CD4-positive, alpha-beta T cell treated with Interleukin-15 for 1 hour (primary cell): ENCODE measurements at regions not wholly inside any gene's neighbourhood (a gene's known extent, or its start where the extent isn't known, plus 50 kb on each side); places are given as distances from the start of the nearest gene placed in this dataset.
"Not testable (repeated sequence)": the region's sequence is repeated elsewhere in the genome, so short reads cannot be mapped to it uniquely, and the experiment has no call there.

ENCODE experiments used
- DNase-seq: peaks from one replicate; pipeline ENCODE4 v3.0.0-alpha.2; 2020

DNA sequence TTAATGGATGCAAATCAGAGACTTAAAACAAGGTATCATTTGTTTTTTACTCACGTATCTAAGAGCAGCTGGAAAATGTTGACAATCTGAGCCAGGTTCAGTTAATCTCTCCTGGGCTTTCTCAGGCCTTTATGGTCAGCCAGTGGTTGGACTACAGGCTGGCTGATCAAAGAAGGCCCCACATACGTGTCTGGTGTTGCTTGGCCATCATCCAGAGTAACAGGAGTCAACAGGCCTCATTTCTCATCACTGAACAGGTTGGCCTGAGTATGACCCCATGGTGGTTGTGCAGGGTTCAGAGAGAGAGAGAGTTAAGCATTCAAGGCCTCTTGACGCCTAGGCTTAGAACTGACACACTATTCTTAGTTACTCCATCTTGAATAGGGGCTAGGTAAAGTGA lies 97.0 kb upstream of the VLDLR start:
- no peak for DNase-seq

DNA sequence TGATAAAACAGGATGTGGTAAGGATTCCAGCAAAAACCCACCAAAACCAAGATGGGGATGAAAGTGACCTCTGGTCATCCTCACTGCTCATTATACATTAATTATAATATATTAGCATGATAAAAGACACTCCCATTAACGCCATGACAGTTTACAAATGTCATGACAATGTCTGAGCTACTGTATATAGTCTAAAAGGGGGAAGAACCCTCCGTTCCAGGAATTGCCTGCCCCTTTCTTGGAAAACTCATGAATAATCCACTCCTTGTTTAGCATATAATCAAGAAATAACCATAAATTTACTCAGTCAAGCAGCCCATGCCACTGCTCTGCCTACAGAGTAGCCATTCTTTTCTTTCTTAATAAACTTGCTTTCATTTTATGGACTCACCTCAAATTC lies 96.4 kb upstream of the VLDLR start:
- no peak for DNase-seq

DNA sequence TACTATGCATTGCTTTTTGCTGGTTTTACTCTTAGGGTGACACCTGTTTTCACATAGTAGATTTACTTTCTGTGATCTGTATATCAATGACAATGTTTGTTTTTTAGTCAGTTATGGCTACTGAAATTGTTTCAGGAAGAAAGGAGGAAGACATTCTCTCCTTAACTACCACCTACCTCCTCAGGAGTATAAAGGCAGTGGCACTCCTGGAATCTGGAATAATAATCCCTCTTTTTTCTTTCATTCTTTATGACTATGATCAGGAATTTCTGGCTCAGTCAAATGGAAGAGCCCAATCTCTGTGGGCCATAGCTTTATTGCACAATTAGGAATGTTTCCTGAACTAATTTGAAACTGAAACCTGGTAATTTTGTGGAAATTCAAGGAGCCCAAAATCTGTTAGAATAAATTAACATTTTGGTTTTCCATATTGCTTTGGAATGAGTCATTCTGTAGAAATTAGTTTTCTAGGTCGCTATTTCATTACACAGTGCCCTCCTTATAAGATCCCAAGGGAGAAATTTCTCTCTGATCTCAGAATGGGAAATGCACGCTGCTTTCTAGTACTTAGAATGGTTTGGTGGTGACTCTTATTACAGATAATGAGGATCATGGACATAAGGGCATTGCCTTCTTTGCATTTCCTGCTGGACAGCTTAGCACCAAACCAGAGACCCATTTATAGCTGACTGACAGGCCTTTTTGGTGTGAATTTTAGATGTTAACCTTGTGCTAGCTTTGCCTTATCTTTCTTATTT lies 95.3 kb upstream of the VLDLR start:
- DNase-seq, result no peak

DNA sequence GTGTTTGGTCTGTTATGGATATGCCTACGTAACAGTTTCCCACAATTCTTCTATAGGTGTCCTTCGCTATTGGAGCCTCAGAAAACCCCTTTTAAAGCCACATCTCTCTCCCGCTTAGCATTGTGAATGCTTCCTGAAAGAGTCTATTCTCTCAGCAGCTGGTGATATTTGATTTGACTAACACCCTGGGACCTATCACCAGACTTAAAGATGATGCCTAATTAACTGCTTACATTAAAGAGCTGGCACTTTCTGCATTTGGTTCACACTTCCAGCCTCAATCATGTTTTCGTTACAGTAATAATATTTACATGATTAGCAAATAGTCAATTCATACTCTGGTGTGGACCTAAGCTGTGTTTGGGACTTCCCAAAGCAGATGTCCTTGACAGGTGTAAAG lies 90.1 kb upstream of the VLDLR start:
- no peak for DNase-seq

DNA sequence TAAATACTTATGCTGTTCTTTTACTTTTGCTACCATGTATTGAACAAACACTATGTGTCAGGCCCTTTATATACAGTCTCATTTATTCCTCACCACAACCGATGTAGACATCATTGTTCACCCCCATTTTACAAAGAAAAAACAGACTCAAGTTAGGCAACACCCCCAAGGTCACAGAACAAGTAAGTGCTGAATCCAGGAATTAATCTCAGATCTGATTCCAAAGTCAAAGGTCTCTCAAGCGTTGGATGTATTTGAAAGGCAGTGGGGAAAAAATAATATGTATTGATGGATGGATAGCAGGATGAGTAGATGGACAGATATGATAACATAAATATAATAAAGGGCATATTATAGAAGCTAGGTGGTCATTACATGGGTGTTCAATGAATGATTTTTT lies 85.1 kb upstream of the VLDLR start:
- no peak for DNase-seq

DNA sequence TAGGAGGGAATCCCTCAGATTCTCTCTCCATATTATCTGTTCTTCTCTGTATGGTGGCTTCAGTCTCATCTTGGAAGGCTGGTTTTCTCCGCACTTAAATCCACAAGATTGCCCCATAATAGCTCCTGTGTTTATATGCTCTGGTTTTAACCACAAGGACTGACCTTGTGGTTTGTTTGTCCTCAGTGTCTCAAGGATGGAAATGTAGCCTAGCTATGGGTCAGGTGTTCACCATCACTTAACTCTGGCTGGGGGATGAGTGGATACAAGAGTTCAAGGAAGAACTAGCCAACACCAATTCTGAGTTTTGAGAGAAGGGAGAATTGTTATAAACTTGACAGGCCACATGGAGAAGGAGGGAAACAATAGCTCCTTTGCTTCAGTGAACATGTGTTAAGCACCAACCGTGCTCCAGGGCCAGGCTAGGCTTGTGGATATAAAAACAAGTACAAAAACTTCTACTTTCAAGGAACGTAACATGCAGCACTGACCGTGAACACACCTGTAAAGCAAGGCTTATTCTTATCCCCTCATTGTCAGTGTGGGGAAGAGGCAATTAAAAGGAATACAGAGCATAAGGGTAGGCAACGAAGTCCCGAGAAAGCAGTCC lies 75.6 kb upstream of the VLDLR start:
- no peak for DNase-seq

DNA sequence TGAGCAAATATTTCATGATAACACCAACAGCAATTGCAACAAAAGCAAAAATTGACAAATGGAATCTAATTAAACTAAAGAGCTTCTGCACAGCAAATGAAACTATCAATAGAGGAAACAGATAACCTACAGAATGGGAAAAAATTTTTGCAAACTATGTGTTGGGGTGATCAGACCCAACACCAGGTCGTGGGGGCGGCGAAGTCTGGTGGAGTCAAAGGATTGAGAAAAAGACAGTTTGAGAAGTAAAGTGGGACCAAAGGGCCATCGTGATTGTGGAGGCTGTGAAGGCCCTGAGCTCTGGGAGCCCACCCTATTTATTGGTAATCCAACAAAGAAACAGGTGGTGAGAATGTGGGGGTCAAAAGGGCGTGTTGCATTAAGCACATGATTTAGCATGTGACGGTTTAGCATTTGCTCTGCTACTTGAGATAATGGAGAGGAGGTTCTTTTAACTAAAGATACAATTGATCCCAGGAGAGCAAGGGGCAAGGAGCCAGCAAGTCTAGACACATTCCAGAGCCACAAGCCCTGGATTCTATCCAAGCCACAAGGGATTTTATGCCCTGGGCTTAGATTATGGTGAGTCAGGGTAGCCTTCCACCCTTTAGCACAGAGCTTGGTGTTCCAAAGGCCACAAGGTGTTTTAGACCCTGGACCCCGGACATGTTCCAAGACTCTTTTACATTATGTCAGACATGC lies 65.5 kb upstream of the VLDLR start:
- not testable (repeated sequence) for DNase-seq

DNA sequence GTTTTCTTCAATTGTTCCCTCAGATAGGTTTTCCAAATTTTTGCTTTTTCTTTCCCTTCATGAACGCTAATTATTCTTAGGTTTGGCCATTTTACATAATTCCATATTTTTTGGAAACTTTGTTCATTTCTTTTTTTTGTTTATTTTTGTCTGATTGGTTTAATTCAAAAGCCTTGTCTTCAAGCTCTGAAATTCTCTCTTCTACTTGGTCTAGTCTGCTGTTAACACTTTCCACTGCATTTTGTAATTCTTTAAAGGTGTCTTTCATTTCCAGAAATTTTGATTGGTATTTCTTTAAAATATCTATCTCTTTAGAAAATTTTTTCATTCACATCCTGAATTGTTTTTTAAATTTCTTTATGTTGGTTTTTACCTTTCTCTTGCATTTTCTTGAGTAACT lies 63.9 kb upstream of the VLDLR start:
- DNase-seq, result no peak

DNA sequence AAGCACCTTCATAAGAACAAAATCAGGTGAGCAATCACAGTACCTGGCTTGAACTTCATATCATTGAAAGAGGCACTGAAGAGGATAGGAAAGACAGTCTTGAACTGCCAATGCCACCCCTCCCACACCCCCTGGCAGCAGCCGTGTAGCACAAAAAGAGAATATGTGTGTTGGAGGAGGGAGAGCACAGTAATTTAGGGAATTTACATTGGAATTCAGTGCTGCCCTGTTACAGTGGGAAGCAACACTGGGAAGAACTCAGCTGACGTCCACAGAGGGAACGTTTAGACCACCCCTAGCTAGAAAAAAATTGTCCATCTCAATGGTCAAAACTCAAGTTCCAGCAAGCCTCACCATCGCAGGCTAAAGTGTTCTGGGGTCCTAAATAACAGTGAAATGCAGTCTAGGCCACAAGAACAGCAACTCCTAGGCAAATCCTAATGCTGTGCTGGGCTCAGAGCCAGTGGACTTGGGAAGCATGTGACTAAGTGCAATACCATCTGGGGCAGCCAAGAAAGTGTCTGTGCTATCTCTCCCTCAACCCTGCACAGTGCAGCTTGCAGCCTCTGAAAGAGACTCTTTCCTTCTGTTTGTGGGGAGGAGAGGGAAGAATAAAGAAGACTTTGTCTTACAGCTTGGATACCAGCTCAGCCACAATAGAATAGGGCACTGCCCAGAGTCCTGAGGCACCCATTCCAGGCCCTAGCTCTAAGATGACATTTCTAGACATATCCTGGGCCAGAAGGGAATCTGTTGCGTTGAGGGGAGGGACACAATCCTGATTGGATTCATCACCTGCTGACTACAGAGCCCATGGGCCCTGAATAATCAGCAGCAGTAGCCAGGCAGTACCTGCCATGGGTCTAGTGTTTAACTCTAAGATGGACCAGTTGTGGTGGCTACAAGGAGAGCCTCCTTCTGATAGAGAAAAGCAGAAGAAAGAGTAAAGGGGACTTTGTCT lies 62.1 kb upstream of the VLDLR start:
- DNase-seq, result no peak

DNA sequence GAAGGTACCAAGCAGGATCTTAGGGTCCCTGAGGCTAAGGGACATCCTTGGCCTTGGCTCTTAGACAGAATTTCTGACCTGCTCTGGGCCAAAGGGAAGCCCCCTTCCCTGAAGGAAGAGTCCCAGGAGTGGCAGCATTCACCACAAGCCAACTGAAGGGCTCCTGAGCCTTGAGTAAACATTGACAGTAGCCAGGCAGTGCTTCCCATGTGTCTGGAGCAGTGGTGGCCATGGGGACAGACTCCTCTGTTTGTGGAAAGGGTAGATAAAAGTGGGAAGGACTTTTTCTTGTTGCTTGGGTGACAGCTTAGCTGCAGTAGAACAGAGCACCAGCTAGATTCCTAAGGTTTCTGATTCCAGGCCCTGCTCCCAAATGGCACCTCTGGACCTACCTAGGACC lies 61.4 kb upstream of the VLDLR start:
- DNase-seq, result no peak

DNA sequence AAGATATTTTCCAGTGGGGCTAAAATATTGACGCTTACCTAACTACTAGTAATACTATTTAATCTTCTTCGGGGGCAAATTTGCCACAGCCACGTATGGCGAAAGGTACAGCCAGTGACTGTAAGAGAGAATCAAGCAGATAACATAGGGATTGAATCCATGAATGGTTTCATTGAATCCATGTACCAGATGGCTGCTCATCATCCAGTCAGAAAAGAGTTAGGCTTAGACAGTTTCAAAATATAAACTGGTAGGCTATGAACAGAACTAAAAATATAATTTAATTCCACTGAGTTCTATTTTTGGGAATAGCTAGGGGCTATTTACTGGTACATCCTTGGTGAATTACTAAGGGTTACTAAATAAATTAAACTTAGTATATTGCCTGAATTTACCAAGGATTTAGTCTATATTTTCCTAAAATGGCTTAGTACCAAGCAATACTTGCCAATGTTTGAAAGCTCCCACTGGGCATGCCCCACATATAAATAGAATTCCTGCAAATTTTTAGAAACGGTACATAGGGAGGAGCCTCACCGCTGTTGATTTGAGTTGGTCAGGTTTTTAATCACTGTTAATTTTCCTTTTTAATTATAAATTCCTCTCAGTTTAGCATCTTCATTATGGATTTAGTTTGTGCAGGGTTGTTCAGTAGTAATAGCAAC lies 55.8 kb upstream of the VLDLR start:
- DNase-seq, result no peak

DNA sequence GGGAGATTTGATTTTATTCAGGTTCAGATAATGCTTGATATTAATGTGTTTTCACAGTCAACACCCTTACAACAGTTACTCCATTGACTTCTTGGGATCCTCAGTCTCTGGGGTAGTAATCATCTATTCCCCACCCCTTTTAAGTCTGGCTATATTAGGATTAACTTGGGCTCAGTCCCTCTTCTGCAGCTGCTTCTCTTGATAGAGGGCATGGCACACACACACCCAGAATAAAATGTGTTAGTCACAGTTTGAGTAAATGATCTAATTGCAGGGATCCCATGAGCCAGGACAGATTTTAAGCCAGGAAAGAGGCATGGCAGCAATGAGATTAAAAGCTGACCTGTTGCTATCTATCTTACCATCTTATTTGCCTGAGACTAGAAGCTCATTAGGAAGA lies 53.7 kb upstream of the VLDLR start:
- DNase-seq, result no peak

DNA sequence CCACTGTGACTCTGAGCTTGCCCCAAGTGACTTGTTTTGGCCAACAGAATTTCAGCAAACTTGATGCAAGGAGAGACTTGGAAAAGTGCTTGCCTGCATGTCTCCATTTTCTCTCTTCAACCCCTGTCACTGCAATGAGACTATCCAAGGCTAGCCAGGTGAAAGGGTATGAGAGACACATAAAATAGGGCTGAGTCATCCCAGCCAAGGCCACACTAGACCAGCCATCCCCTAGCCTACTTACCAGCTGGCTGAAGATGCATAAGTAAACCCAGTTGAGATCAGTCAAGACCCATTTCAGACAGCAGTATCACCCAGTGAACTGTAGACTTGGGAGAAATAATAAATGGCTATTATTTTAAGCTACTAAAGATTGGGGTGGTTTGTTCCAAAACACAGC lies 52.9 kb upstream of the VLDLR start:
- DNase-seq, result no peak

DNA sequence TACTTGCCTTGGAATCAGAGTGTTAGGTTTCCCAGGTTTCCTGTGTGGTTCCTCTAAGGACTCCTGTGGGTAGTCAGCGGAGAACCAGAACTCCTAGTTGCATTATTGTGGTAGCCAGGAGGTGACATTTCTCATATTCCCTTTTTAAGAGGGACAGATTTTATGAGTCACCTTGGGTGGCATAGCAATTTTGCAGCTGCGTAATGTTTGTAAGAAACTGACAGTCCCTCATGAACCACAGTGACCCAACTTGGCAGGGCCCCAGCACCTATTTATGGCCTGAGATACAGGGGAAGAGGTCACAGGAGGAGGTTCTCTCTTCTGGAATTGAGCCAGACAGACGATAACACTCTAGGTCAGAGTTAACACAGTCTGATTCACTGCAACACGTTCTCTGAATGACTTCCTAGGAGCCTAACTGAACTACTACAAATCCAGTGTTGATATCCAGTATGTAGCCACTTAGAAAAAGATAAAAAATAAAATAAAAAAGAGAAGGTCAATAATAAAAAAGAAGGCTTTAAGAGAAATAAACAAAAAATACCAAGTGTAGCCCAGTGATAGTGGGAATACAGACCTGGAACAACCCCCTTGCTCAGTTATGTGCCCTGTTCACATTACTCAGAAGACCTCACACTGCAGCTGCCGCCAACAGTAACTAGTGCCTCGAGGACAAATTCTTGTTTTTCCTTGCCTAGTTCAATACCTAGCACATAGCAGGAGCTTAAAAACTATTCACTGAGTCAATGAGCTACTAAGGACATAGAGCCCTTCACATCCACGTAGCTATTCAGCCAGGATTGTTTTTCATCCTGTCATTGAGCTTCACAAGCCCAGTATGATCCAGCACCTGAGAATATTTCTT lies 50.7 kb upstream of the VLDLR start:
- peak; percentile 52 for DNase-seq
